Endodermal cell (in vitro differentiated cells): ENCODE measurements at regions not wholly inside any gene's neighbourhood (a gene's known extent, or its start where the extent isn't known, plus 50 kb on each side); places are given as distances from the start of the nearest gene placed in this dataset.

ENCODE experiments used
- DNase-seq: peaks from one replicate; pipeline ENCODE4 v3.0.0-alpha.2; 2017
- H3K27ac ChIP-seq: 2 replicates; pipeline ENCODE4 v1.5.1; 2013; ENCODE audit warnings: mild to moderate bottlenecking, low read depth, low read length, moderate library complexity
- H3K27me3 ChIP-seq: 2 replicates; pipeline ENCODE4 v1.6.1; 2013; ENCODE audit warnings: mild to moderate bottlenecking, low read length, moderate library complexity; ENCODE audit not compliant: insufficient read depth, control insufficient read depth, poor library complexity, severe bottlenecking
- H3K36me3 ChIP-seq: 2 replicates; pipeline ENCODE4 v1.7.0; 2013; ENCODE audit warnings: mild to moderate bottlenecking, low read length, moderate library complexity; ENCODE audit not compliant: control insufficient read depth, insufficient read depth
- H3K4me1 ChIP-seq: one replicate; pipeline ENCODE4 v1.7.0; 2013; ENCODE audit warnings: low read length; ENCODE audit not compliant: control insufficient read depth, insufficient read depth
- H3K4me3 ChIP-seq: 2 replicates; pipeline ENCODE4 v1.5.1; 2013; ENCODE audit warnings: mild to moderate bottlenecking, low read length, moderate library complexity
- H3K9ac ChIP-seq: 2 replicates; pipeline ENCODE4 v1.6.1; 2013; ENCODE audit warnings: mild to moderate bottlenecking, low read length, moderate library complexity; ENCODE audit not compliant: poor library complexity, severe bottlenecking; ENCODE audit errors: extremely low read depth
- H3K9me3 ChIP-seq: 2 replicates; pipeline ENCODE4 v1.6.1; 2013; ENCODE audit warnings: mild to moderate bottlenecking, low read length, moderate library complexity; ENCODE audit not compliant: control insufficient read depth
- H3K27ac Mint-ChIP-seq: 2 replicates; pipeline ENCODE4 v1.8.0; 2020; ENCODE audit warnings: mixed read lengths
- H3K27me3 Mint-ChIP-seq: 2 replicates; pipeline ENCODE4 v1.8.0; 2021; ENCODE audit warnings: mild to moderate bottlenecking, mixed read lengths; ENCODE audit not compliant: insufficient read depth
- H3K36me3 Mint-ChIP-seq: 2 replicates; pipeline ENCODE4 v1.8.0; 2020; ENCODE audit warnings: low read depth, mixed read lengths
- H3K4me1 Mint-ChIP-seq: 2 replicates; pipeline ENCODE4 v1.8.0; 2020; ENCODE audit warnings: mixed read lengths
- H3K4me3 Mint-ChIP-seq: 2 replicates; pipeline ENCODE4 v1.8.0; 2020; ENCODE audit warnings: mild to moderate bottlenecking, moderate library complexity, mixed read lengths
- H3K9me3 Mint-ChIP-seq: 2 replicates; pipeline ENCODE4 v1.8.0; 2020; ENCODE audit warnings: mild to moderate bottlenecking, mixed read lengths
- CTCF ChIP-seq: fragments of 200-600 bp; sonication (generic); conservative IDR thresholded peaks from 2 replicates; pipeline ENCODE4 v1.5.0; 2021; ENCODE audit warnings: antibody characterized with exemption, mild to moderate bottlenecking
- WGBS, 2 experiments: methylation state at CpG; one replicate each; pipeline versions ENCODE4 v1.1.5 to v1.1.7; 2013; ENCODE audit warnings: missing lambda C conversion rate in 2 of 2, mixed read lengths in 1 of 2; ENCODE audit not compliant: insufficient coverage in 1 of 2, insufficient read length in 1 of 2; 5-methylcytosine and 5-hydroxymethylcytosine counted together

GRCh38 chr6:144544266-144544830 lies 259.2 kb downstream of the UTRN start:
- Mint-ChIP-seq H3K4me3 (no peak overlapping the region), H3K36me3 (peaks cover 32% of the 10 kb centered on the region), H3K27ac (no peak overlapping the region), H3K9me3 (no peaks in the 10 kb centered on the region), H3K27me3 (no peaks in the 10 kb centered on the region), H3K4me1 (peaks cover 15% of the 10 kb centered on the region)
- no peak overlapping the region for H3K4me3 ChIP-seq
- H3K36me3 ChIP-seq = peaks cover 64% of the 10 kb centered on the region
- no peaks in the 10 kb centered on the region for H3K27me3 ChIP-seq
- TF ChIP-seq CTCF = no peak
- H3K9me3 ChIP-seq = no peaks in the 10 kb centered on the region
- DNase-seq = no peak
- 92 to 95% methylated on average over 6 to 7 of the region's 7 CpGs for WGBS, 2 experiments
- H3K27ac ChIP-seq = no peak overlapping the region
- peaks cover 6% of the 10 kb centered on the region for H3K4me1 ChIP-seq
- no peak overlapping the region for H3K9ac ChIP-seq

GRCh38 chr6:144546807-144547206 lies 261.7 kb downstream of the UTRN start:
- no peak for TF ChIP-seq CTCF
- Mint-ChIP-seq H3K36me3 (peaks cover 39% of the 10 kb centered on the region), H3K27ac (no peak overlapping the region), H3K4me3 (no peak overlapping the region), H3K9me3 (no peaks in the 10 kb centered on the region), H3K27me3 (no peaks in the 10 kb centered on the region), H3K4me1 (peaks cover 15% of the 10 kb centered on the region)
- no peaks in the 10 kb centered on the region for H3K9me3 ChIP-seq
- DNase-seq = no peak
- H3K4me1 ChIP-seq = peaks cover 6% of the 10 kb centered on the region
- 97 to 100% methylated on average over 2 of the region's 2 CpGs for WGBS, 2 experiments
- no peaks in the 10 kb centered on the region for H3K27me3 ChIP-seq
- no peak overlapping the region for H3K4me3 ChIP-seq
- H3K36me3 ChIP-seq = peaks cover 68% of the 10 kb centered on the region
- no peak overlapping the region for H3K27ac ChIP-seq
- H3K9ac ChIP-seq = no peak overlapping the region

GRCh38 chr6:144547409-144547808 lies 262.3 kb downstream of the UTRN start:
- Mint-ChIP-seq H3K27me3 (no peaks in the 10 kb centered on the region), H3K4me1 (peaks cover 12% of the 10 kb centered on the region)

More at GRCh38 chr6:144547409-144547808, 262.3 kb downstream of the UTRN start:
- H3K9me3 Mint-ChIP-seq = no peaks in the 10 kb centered on the region
- Histone ChIP-seq H3K9me3 (no peaks in the 10 kb centered on the region), H3K4me3 (no peak overlapping the region), H3K4me1 (peaks cover 6% of the 10 kb centered on the region), H3K27ac (no peak overlapping the region), H3K36me3 (peaks cover 71% of the 10 kb centered on the region), H3K27me3 (no peaks in the 10 kb centered on the region), H3K9ac (no peak overlapping the region)
- no peak overlapping the region for H3K27ac Mint-ChIP-seq
- H3K36me3 Mint-ChIP-seq = peaks cover 45% of the 10 kb centered on the region
- no peak for TF ChIP-seq CTCF
- no peak for DNase-seq
- WGBS, 2 experiments = 100% methylated on average over 1 of the region's 1 CpG; no CpG with 5 or more reads in 1 of the 2 experiments
- no peak overlapping the region for H3K4me3 Mint-ChIP-seq
